ENCODE measurements at regions not wholly inside any gene's neighbourhood (a gene's known extent, or its start where the extent isn't known, plus 50 kb on each side); places are given as distances from the start of the nearest gene placed in this dataset.

DNA sequence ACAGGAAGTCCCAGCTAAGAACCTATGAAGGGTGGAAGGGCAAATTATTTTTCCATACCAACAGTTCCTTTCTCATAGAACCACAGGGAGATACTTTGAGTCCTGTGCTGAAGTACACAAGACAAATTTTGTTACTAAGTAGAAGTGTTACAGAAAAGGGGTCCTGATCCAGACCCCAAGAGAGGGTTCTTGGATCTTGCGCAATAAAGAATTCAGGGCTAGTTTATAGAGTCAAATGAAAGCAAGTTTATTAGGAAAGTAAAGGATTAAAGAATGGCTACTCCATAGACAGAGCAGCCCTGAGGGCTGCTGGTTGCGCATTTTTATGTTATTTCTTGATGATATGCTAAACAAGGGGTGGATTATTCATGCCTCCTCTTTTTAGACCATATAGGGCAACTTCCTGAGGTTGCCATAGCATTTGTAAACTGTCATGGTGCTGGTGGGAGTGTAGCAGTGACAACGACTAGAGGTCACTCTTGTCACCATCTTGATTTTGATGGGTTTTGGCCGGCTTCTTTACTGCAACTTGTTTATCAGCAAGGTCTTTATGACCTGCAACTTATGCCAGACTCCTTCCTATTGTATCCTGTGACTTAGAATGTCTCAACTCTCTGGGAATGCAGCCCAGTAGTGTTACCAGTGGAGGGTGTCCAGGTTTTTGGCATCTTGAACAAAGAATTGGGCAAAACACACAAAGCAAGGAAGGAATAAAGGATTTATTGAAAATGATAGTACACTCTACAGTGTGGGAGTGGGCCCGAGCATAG, 409.4 kb downstream of the SH2D4B start:
- no peaks in the 10 kb centered on the region for H3K79me2 ChIP-seq (ENCODE audit: control insufficient read depth, insufficient read depth, low read length)
- in situ Hi-C loops (cut with MboI) (no loop called here), intact Hi-C loops (cut with micrococcal nuclease; ENCODE audit: unreplicated experiment) (loop anchor here (5.0 kb wide), 1 partner anchor 90 kb away; no protein-coding TSS in a partner anchor)
- DNase-seq (ENCODE audit: low read depth, low spot score) (no peak), FAIRE-seq (no peak), ATAC-seq (no peak)
- H4K20me1 ChIP-seq (ENCODE audit: control insufficient read depth, insufficient read depth), result no peaks in the 10 kb centered on the region; the same call in 1 of the 2 replicates
- ChIA-PET CTCF (interaction anchor here (0.9 to 1.9 kb wide), 3 partner anchors 13 to 442 kb away, joined by 3 to 5 read pairs (median 4); no protein-coding TSS in a partner anchor), RAD21 (ENCODE audit: unreplicated experiment) (interaction anchor here (0.9 to 2.2 kb wide), 2 partner anchors 71 to 232 kb away, joined by 4 to 13 read pairs; no protein-coding TSS in a partner anchor), SMC1A (ENCODE audit: uncharacterized antibody, unreplicated experiment) (interaction anchor here (1.0 to 2.8 kb wide), 4 partner anchors 40 to 247 kb away, joined by 3 to 18 read pairs (median 8); no protein-coding TSS in a partner anchor), POLR2A (no interaction called here)
- 45% methylated on average over 5 of the region's 5 CpGs for WGBS (ENCODE audit: insufficient coverage, insufficient replicate concordance, low lambda C conversion rate, missing lambda C conversion rate)
- no peak overlapping the region for H3K27ac ChIP-seq (ENCODE audit: control insufficient read depth, insufficient read depth)
- BruUV-seq (replicated peaks), result no TSS peak
- no peak overlapping the region for H2AFZ ChIP-seq (ENCODE audit: control insufficient read depth, low read depth, low read length)
- no peaks in the 10 kb centered on the region for H3K27me3 ChIP-seq (replicated peaks in 1 of 2; ENCODE audit: control insufficient read depth in 2 of 2, insufficient read depth in 2 of 2, low read length in 1 of 2)
- no peaks in the 10 kb centered on the region for H3K4me1 ChIP-seq (ENCODE audit: control insufficient read depth, insufficient read depth, low read length)
- H3K9me3 ChIP-seq (replicated peaks; ENCODE audit: control insufficient read depth, insufficient read depth, low read length), result no peaks in the 10 kb centered on the region
- H3K4me3 ChIP-seq, result no peak overlapping the region
- H3K4me2 ChIP-seq (ENCODE audit: control insufficient read depth, insufficient read depth), result no peak overlapping the region
- H3K9ac ChIP-seq (ENCODE audit: control insufficient read depth, insufficient read depth, low read length), result no peak overlapping the region
- H3K36me3 ChIP-seq (ENCODE audit: control insufficient read depth in 2 of 2, insufficient read depth in 2 of 2, low read length in 1 of 2), result no peaks in the 10 kb centered on the region
- TF ChIP-seq, protein P1, sequence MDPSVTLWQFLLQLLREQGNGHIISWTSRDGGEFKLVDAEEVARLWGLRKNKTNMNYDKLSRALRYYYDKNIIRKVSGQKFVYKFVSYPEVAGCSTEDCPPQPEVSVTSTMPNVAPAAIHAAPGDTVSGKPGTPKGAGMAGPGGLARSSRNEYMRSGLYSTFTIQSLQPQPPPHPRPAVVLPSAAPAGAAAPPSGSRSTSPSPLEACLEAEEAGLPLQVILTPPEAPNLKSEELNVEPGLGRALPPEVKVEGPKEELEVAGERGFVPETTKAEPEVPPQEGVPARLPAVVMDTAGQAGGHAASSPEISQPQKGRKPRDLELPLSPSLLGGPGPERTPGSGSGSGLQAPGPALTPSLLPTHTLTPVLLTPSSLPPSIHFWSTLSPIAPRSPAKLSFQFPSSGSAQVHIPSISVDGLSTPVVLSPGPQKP (IDR thresholded peaks at IDR 0.05; ENCODE audit: low read depth, low read length), result no peak
- TF ChIP-seq POU2F2 (IDR thresholded peaks at IDR 0.05; ENCODE audit: borderline replicate concordance, low read depth, low read length), result no peak
- TF ChIP-seq NKRF (conservative IDR thresholded peaks at IDR 0.05), result no peak
- no peak for TF ChIP-seq RB1 (IDR thresholded peaks at IDR 0.05; ENCODE audit: borderline replicate concordance)
- no peak for TF ChIP-seq IRF5 (IDR thresholded peaks at IDR 0.05; ENCODE audit: borderline replicate concordance)
- no peak for TF ChIP-seq TBL1XR1 (IDR thresholded peaks at IDR 0.05; ENCODE audit: low read depth, low read length)
- TF ChIP-seq, protein P2, sequence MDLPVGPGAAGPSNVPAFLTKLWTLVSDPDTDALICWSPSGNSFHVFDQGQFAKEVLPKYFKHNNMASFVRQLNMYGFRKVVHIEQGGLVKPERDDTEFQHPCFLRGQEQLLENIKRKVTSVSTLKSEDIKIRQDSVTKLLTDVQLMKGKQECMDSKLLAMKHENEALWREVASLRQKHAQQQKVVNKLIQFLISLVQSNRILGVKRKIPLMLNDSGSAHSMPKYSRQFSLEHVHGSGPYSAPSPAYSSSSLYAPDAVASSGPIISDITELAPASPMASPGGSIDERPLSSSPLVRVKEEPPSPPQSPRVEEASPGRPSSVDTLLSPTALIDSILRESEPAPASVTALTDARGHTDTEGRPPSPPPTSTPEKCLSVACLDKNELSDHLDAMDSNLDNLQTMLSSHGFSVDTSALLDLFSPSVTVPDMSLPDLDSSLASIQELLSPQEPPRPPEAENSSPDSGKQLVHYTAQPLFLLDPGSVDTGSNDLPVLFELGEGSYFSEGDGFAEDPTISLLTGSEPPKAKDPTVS (IDR thresholded peaks at IDR 0.05; ENCODE audit: low read depth, low read length), result no peak
- no peak for TF ChIP-seq YBX1 (IDR thresholded peaks at IDR 0.05)
- TF ChIP-seq RELB (IDR thresholded peaks at IDR 0.05; ENCODE audit: low read depth), result no peak
- no peak for TF ChIP-seq CREB1 (IDR thresholded peaks at IDR 0.05; ENCODE audit: low read depth)
